ENCODE measurements at regions not wholly inside any gene's neighbourhood (a gene's known extent, or its start where the extent isn't known, plus 50 kb on each side); places are given as distances from the start of the nearest gene placed in this dataset.

DNA sequence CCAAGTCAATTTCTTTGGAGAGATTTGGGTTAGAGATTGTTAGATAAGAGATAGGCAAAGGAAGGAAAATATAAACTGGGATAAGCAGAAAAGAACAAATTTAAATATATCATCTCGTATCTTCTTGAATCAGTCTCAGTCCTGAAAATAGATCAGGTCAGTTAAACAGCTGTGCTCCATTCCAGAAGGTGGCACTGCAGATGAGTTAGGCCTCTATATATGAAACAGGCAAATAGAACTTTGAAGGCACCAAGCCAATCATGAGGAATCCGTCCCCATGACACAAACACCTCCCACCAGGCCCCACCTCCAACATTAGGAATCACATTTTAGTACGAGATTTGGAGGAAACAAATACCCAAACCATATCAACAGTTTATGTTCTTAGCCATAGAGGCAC lies 605.5 kb upstream of the USP15 start:
- in situ Hi-C loops (cut with MboI; ENCODE audit: low sequenced_read_pairs, unreplicated experiment), result no loop called here
- no peak for DNase-seq (ENCODE audit: low spot score)
- TF ChIP-seq CTCF (IDR thresholded peaks at IDR 0.05; ENCODE audit: borderline replicate concordance, control extremely low read depth, extremely low read depth, insufficient read depth, missing control alignments), result no peak

DNA sequence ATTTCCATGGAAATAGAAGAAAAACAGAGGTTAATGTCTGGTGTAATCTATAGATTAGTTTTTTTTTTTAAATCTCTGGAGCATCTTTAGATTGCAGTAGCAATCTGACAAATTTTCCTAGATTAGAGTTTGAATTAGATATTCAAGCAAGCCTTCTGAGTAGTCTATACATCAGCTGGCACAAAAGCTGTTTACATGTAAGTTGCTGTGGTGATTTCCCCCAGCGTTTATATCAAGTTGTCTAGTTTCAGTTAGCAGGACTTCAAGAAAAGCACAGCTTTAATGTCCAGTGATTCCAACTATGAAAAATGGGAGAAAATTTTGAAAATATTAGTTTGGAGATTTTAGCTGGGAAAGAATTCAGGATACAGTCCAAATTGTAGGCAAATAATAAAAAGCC lies 605.0 kb upstream of the USP15 start:
- in situ Hi-C loops (cut with MboI; ENCODE audit: low sequenced_read_pairs, unreplicated experiment), result no loop called here
- no peak for TF ChIP-seq CTCF (IDR thresholded peaks at IDR 0.05; ENCODE audit: borderline replicate concordance, control extremely low read depth, extremely low read depth, insufficient read depth, missing control alignments)
- DNase-seq (ENCODE audit: low spot score), result no peak

DNA sequence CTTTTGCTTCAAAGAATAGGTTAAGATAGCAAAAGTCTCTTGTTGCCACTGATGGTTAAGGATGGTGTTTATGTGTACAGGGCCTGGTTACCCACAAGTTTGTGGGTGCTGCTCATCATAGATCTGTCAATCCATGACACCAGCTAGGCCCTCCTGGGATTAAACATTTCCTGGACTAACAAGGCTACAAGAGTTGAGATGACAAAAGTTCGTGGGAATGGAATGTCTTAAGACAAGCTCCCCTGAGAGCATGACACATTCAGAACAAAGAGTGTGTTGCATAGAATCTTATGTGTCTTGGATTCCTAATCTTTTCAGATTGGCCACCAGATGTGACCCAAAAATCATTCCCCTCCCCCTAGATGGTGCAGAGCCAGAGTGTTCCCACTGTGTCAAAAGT lies 592.5 kb upstream of the USP15 start:
- in situ Hi-C loops (cut with MboI; ENCODE audit: low sequenced_read_pairs, unreplicated experiment), result no loop called here
- no peak for TF ChIP-seq CTCF (IDR thresholded peaks at IDR 0.05; ENCODE audit: borderline replicate concordance, control extremely low read depth, extremely low read depth, insufficient read depth, missing control alignments)
- DNase-seq (ENCODE audit: low spot score), result no peak

- TF ChIP-seq CTCF (IDR thresholded peaks at IDR 0.05; ENCODE audit: borderline replicate concordance, control extremely low read depth, extremely low read depth, insufficient read depth, missing control alignments), result no peak
- DNase-seq (ENCODE audit: low spot score), result no peak
- in situ Hi-C loops (cut with MboI; ENCODE audit: low sequenced_read_pairs, unreplicated experiment), result no loop called here
Measured at GRCh38 chr12:61676520-61676919, 583.7 kb upstream of the USP15 start.

DNA sequence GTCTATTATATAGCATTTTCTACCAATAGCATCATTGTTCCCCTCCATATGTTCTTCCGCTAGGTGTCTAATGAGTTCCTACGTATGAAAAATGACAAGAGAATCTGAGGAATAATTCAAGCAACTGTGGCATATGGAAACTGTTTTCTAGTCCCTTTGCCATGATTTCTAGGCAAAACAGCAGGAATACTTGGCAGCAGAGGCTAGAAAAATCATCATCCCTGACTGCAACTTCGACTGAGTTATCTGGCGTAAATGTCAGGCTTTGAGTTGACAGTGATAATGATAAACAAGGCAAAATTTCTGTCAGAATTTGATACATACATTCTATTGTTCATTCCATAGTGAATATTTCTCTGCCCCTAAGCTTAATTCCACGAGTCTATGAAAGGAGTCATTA lies 572.8 kb upstream of the USP15 start:
- in situ Hi-C loops (cut with MboI; ENCODE audit: low sequenced_read_pairs, unreplicated experiment), result no loop called here
- TF ChIP-seq CTCF (IDR thresholded peaks at IDR 0.05; ENCODE audit: borderline replicate concordance, control extremely low read depth, extremely low read depth, insufficient read depth, missing control alignments), result no peak
- no peak for DNase-seq (ENCODE audit: low spot score)

- TF ChIP-seq CTCF (IDR thresholded peaks at IDR 0.05; ENCODE audit: borderline replicate concordance, control extremely low read depth, extremely low read depth, insufficient read depth, missing control alignments), result no peak
- no peak for DNase-seq (ENCODE audit: low spot score)
- in situ Hi-C loops (cut with MboI; ENCODE audit: low sequenced_read_pairs, unreplicated experiment), result no loop called here
Measured at GRCh38 chr12:61694214-61694613, 566.0 kb upstream of the USP15 start.

DNA sequence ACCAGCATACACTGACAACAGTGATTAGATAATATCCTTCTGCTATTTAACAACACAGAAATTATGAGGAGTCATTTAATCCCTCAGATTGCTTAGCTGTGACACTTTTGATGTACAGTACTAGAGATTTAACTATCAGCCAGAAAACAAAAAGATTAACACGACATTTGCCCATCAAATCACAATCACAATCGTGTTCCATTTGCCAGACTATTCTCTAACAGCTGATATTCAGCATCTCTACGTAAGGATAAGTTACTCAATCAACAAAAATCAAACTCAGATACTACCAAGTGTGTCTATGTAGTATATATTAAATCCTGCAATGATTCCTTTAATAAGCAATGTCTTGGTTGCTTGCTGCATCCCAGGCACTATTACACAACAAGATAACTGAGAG lies 558.7 kb upstream of the USP15 start:
- no peak for TF ChIP-seq CTCF (IDR thresholded peaks at IDR 0.05; ENCODE audit: borderline replicate concordance, control extremely low read depth, extremely low read depth, insufficient read depth, missing control alignments)
- in situ Hi-C loops (cut with MboI; ENCODE audit: low sequenced_read_pairs, unreplicated experiment), result no loop called here
- no peak for DNase-seq (ENCODE audit: low spot score)

All from GM13976 (cell line).